Stimulated activated CD4-positive, alpha-beta T cell treated with anti-CD3 and anti-CD28 coated beads, Interleukin-2, amount 100 ng/mL, for 24 hours (primary cell): ENCODE measurements at regions not wholly inside any gene's neighbourhood (a gene's known extent, or its start where the extent isn't known, plus 50 kb on each side); places are given as distances from the start of the nearest gene placed in this dataset.
"Not testable (repeated sequence)": the region's sequence is repeated elsewhere in the genome, so short reads cannot be mapped to it uniquely, and the experiment has no call there.

Experiments used
- DNase-seq, 2 donors: peaks; one replicate each; pipeline ENCODE4 v3.0.0-alpha.2; 2020

- DNase-seq, result peak in 1 of 2 donors; percentile 22
Observed at GRCh38 chr5:56412601-56413379, 179.7 kb upstream of the ANKRD55 start.

GRCh38 chr5:56410696-56411095 is 177.6 kb upstream of the ANKRD55 start:
- DNase-seq, result no peak

- no peak for DNase-seq
Observed at GRCh38 chr5:56409331-56410190, 176.4 kb upstream of the ANKRD55 start.

DNA sequence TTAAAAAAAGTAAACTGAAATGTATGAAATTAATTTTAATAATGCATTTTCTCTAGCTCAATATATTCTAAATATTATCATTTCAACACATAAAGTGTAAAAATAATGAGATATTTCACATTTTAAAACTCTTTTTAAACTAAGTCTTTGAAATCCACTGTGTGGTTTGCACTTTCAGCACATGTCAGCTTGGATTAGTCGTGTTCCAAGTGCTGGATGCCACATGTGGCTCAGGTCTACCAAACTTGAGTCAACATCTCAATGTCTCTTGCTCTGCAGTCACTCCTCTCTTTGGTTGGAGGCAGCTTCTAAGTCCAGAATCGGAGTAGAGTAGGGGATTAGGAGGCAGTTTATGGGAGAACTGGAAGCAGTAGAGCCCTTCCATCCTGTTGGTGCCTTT is 173.7 kb upstream of the ANKRD55 start:
- DNase-seq, result no peak

- no peak for DNase-seq
Observed at GRCh38 chr5:56406221-56406620, 173.1 kb upstream of the ANKRD55 start.

GRCh38 chr5:56405116-56405908 is 172.2 kb upstream of the ANKRD55 start:
- DNase-seq, result no peak

- no peak for DNase-seq
Observed at GRCh38 chr5:56402266-56403220, 169.4 kb upstream of the ANKRD55 start.

- DNase-seq, result not testable (repeated sequence)
Observed at GRCh38 chr5:56397796-56398195, 164.7 kb upstream of the ANKRD55 start.

- no peak for DNase-seq
Observed at GRCh38 chr5:56396634-56397033, 163.5 kb upstream of the ANKRD55 start.

DNA sequence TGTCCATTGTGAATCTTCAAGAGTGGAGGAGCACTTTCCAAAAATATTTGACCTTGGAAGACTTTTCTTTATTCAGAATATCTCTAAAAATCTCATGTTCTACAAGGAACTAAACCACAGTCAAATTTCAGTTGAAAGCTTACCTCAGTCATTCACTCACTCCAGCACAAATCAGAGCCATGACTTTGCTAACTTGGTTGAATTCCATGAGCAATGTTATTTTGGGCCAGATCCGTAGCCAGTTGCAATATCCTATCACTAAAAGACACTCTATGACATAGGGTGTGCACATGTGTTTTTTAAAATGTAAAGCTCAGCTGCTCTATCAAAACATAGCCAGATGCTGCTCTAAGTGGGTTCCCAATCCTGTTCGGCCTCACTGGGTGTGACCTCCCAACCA is 156.1 kb upstream of the ANKRD55 start:
- no peak for DNase-seq

DNA sequence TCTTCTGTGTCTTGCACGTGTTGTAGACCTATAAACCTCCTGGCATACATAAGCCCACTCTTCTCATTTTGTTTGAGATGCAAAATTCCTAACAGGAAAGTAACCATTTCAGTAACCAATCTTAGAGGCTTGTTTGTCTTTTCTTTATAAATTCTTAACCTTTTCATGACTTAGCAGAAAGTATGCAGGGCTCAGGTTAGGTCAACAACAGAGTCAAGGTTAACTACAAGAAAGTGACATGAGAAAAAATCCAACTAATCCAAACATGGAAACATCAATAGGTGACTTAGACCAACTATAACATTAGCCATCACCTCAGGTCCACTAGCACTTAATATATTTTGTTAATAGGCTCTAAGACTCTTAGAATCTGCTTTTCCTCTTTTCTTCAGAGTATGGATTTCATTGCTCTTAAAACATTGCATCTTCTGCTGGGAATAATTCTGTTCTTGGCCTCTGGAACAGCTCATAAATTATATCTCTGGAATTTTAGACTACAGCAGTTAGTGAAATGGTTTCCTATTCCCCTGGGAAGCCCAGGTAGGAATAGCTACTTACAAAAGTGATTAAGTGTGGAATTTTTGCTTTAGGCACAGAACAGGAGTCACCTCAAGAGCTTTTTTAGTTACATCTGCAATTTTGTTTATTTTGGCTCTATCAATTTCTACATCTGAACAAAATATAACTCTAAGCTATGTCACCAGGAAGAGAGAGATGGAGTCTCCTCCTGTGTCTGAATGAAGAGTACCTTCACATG is 155.3 kb upstream of the ANKRD55 start:
- no peak for DNase-seq

DNA sequence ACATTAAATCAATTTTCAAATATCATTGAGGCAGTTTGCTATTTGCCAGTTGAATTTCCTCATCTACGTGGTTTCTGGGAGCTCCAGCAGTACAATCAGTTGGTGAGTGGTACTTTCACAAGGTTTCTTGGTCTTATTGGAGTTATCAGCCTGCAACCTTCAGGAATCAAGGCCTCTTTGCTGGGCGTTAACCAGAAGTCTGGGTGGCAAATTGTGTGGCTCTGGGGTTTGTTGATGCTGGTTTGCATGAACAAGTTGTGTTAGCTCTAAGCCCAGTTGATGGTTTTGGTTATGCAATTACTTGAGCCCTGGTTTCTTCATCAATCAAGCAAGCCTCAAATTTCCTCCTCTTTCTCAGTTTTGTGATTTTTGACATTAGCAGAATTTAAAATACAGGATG is 152.9 kb upstream of the ANKRD55 start:
- no peak for DNase-seq

GRCh38 chr5:56384186-56384585 is 151.1 kb upstream of the ANKRD55 start:
- no peak for DNase-seq

DNA sequence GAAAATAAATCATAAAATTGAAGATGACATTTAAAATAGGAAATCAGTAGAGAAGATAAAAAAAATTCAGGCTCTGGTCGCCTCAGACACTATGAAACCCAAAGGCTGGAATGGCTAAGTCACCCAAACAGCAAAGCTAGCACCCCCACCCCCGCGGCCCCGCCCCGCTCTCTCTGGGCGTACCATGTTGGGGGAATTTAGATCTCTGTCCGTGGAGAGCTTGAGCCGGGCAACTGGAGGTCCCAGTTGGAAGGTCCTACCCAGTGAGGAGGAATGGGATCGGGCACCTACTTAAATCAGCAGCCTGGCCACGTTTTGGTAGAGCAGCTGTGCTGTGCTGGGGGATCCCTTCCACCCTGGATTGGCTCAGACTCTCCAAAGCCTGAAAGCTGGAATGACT is 150.6 kb upstream of the ANKRD55 start:
- DNase-seq, result no peak

- no peak for DNase-seq
Observed at GRCh38 chr5:56382896-56383295, 149.8 kb upstream of the ANKRD55 start.

- no peak for DNase-seq
Observed at GRCh38 chr5:56377573-56377972, 144.4 kb upstream of the ANKRD55 start.

GRCh38 chr5:56376128-56376527 is 143.0 kb upstream of the ANKRD55 start:
- DNase-seq, result no peak

- no peak for DNase-seq
Observed at GRCh38 chr5:56375011-56375410, 141.9 kb upstream of the ANKRD55 start.

GRCh38 chr5:56372491-56372890 is 139.4 kb upstream of the ANKRD55 start:
- not testable (repeated sequence) for DNase-seq

- no peak for DNase-seq
Observed at GRCh38 chr5:56369361-56369811, 136.3 kb upstream of the ANKRD55 start.

DNA sequence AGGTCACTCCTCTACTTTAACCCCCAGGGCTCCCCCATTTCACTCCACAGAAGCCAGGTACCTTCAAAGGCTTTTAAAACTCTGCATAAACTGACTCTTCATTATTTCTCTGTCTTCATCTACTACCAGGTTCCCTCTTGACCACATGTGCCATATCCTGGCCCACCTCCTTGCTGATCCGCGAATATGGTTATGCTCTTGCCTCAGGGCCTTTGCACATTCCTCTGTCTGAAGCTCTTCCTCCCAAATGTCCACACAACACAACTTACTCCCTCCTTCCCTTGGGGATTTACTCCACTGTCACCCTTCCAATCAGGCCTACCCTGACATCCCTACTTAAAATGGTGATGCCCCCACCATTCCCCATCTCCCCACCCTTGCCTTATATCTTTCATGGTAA is 134.6 kb upstream of the ANKRD55 start:
- DNase-seq, result no peak
